ENCODE measurements at regions not wholly inside any gene's neighbourhood (a gene's known extent, or its start where the extent isn't known, plus 50 kb on each side); places are given as distances from the start of the nearest gene placed in this dataset.

DNA sequence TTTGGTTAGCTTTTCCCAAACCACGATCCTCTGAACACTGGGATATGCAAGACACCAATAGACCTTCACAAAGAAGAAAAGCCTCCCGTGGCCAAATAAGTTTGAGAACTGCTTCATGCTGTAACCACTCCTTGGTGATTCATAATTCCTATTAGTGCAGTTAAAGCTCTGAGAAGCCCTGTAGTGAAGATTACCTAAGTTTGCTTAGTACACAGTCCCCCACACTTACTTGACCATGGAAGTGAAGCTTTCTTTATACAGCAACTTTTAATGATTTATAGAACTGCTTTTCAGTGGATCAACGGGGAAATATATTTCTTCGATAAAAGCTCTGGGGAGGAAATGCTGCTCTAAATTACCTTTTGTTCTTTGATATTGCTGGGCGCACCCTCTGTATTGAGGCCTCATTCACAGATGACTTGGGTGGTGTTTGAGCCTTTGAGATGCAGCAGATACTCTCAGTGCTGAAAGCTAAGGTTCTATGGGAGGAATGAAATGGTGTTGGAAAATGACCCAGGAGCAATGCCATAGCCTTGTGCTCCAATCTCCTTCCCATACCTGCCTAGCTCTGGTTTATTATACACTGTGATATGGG is 67.4 kb downstream of the CBLL2 start:
- Histone ChIP-seq H3K27me3 (ENCODE audit: low read depth, low read length) (no peaks in the 10 kb centered on the region), H3K4me2 (ENCODE audit: low read length) (no peak overlapping the region), H3K4me3 (ENCODE audit: low read length) (no peak overlapping the region), H3K27ac (ENCODE audit: low read length) (no peak overlapping the region), H2AFZ (ENCODE audit: low read depth, low read length) (no peak overlapping the region), H3K4me1 (ENCODE audit: low read length) (no peaks in the 10 kb centered on the region), H3K9ac (ENCODE audit: low read length) (no peak overlapping the region), H3K9me3 (ENCODE audit: insufficient read depth, low read length) (no peaks in the 10 kb centered on the region), H4K20me1 (ENCODE audit: insufficient read depth, low read length) (no peaks in the 10 kb centered on the region), H3K36me3 (replicated peaks; ENCODE audit: low read depth, low read length) (no peaks in the 10 kb centered on the region), H3K79me2 (ENCODE audit: low read length) (no peaks in the 10 kb centered on the region)
- TF ChIP-seq, protein P1, sequence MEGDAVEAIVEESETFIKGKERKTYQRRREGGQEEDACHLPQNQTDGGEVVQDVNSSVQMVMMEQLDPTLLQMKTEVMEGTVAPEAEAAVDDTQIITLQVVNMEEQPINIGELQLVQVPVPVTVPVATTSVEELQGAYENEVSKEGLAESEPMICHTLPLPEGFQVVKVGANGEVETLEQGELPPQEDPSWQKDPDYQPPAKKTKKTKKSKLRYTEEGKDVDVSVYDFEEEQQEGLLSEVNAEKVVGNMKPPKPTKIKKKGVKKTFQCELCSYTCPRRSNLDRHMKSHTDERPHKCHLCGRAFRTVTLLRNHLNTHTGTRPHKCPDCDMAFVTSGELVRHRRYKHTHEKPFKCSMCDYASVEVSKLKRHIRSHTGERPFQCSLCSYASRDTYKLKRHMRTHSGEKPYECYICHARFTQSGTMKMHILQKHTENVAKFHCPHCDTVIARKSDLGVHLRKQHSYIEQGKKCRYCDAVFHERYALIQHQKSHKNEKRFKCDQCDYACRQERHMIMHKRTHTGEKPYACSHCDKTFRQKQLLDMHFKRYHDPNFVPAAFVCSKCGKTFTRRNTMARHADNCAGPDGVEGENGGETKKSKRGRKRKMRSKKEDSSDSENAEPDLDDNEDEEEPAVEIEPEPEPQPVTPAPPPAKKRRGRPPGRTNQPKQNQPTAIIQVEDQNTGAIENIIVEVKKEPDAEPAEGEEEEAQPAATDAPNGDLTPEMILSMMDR (IDR thresholded peaks at IDR 0.05; ENCODE audit: low read depth, low read length) = no peak
- no peak for TF ChIP-seq EZH2phosphoT487 (IDR thresholded peaks at IDR 0.05; ENCODE audit: low read depth)

DNA sequence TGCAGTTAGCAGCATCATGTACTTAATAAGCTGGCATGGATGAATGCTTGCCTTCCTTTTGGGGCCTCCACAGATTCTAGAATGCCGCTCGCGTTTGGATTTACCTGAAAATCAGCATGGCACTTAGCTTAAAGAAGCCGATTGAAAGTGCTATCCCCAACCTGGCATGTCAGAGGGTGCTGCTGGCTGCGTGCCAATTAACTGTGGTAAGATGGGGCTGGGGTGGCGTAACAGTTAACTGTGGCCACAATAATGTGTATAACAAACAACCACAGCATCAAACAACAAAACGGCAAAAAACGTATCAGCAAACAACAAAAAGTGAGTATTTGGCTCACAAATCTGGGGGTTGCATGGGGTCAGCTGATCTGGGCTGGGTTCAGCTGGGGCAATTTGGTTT is 70.5 kb downstream of the CBLL2 start:
- Histone ChIP-seq H3K27me3 (ENCODE audit: low read depth, low read length) (no peaks in the 10 kb centered on the region), H3K9ac (ENCODE audit: low read length) (no peak overlapping the region), H4K20me1 (ENCODE audit: insufficient read depth, low read length) (no peaks in the 10 kb centered on the region), H3K79me2 (ENCODE audit: low read length) (no peaks in the 10 kb centered on the region), H3K36me3 (replicated peaks; ENCODE audit: low read depth, low read length) (no peaks in the 10 kb centered on the region), H3K9me3 (ENCODE audit: insufficient read depth, low read length) (no peaks in the 10 kb centered on the region), H3K4me2 (ENCODE audit: low read length) (no peak overlapping the region), H3K4me3 (ENCODE audit: low read length) (no peak overlapping the region), H2AFZ (ENCODE audit: low read depth, low read length) (no peak overlapping the region), H3K4me1 (ENCODE audit: low read length) (no peaks in the 10 kb centered on the region), H3K27ac (ENCODE audit: low read length) (no peak overlapping the region)
- TF ChIP-seq, protein P1 (IDR thresholded peaks at IDR 0.05; ENCODE audit: low read depth, low read length) = no peak

DNA sequence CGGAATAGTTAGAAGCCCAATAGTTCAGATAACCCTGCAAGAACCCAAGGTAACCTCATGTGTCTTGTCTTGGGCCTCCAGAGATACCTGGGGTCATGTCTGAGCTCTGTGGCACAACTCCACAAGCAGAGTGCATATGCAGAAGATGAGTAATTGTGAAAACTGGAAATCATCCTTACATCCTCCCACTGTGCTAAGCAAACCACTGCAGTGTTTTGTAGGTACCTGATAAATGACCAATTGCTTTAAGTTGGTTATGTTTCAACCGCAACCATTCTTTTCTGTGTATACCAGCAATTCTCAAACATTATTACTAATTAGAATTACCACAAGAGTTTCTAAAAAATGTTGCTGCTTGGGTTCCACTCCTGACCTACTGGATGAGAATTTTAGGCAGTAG is 73.2 kb downstream of the CBLL2 start:
- Histone ChIP-seq H4K20me1 (ENCODE audit: insufficient read depth, low read length) (no peaks in the 10 kb centered on the region), H3K4me2 (ENCODE audit: low read length) (no peak overlapping the region), H3K79me2 (ENCODE audit: low read length) (no peaks in the 10 kb centered on the region), H3K4me1 (ENCODE audit: low read length) (no peaks in the 10 kb centered on the region), H3K27me3 (ENCODE audit: low read depth, low read length) (no peaks in the 10 kb centered on the region), H3K9me3 (ENCODE audit: insufficient read depth, low read length) (no peaks in the 10 kb centered on the region), H2AFZ (ENCODE audit: low read depth, low read length) (no peak overlapping the region), H3K4me3 (ENCODE audit: low read length) (no peak overlapping the region), H3K27ac (ENCODE audit: low read length) (no peak overlapping the region), H3K36me3 (replicated peaks; ENCODE audit: low read depth, low read length) (no peaks in the 10 kb centered on the region), H3K9ac (ENCODE audit: low read length) (no peak overlapping the region)
- TF ChIP-seq EZH2phosphoT487 (IDR thresholded peaks at IDR 0.05; ENCODE audit: low read depth) = no peak
- TF ChIP-seq, protein P1 (IDR thresholded peaks at IDR 0.05; ENCODE audit: low read depth, low read length) = no peak

DNA sequence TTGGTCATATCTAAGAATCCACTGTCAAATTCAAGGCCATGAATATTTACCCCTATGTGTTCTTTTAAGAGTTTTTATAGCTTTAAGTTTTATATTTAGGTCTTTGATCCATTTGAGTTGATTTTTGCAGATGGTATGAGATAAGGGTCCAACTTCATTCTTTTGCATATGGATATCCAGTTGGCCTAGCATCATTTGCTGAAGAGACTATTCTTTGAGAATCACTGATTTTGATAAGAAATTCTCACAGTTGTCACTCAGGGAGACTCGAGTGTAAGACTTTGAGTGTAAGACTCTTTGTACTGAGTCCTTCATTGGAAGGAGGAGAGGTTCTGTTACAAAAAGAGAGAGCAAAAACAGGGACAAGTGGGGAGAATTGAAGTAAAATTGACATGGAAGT is 74.8 kb downstream of the CBLL2 start:
- no peaks in the 10 kb centered on the region for H3K36me3 ChIP-seq (replicated peaks; ENCODE audit: low read depth, low read length)
- no peaks in the 10 kb centered on the region for H3K27me3 ChIP-seq (ENCODE audit: low read depth, low read length)
- H2AFZ ChIP-seq (ENCODE audit: low read depth, low read length) = no peak overlapping the region
- no peak overlapping the region for H3K4me2 ChIP-seq (ENCODE audit: low read length)
- H3K4me3 ChIP-seq (ENCODE audit: low read length) = no peak overlapping the region
- no peak for TF ChIP-seq EZH2phosphoT487 (IDR thresholded peaks at IDR 0.05; ENCODE audit: low read depth)
- TF ChIP-seq, protein P1 (IDR thresholded peaks at IDR 0.05; ENCODE audit: low read depth, low read length) = no peak
- H3K9ac ChIP-seq (ENCODE audit: low read length) = no peak overlapping the region
- H4K20me1 ChIP-seq (ENCODE audit: insufficient read depth, low read length) = no peaks in the 10 kb centered on the region
- no peaks in the 10 kb centered on the region for H3K79me2 ChIP-seq (ENCODE audit: low read length)
- no peaks in the 10 kb centered on the region for H3K9me3 ChIP-seq (ENCODE audit: insufficient read depth, low read length)
- no peaks in the 10 kb centered on the region for H3K4me1 ChIP-seq (ENCODE audit: low read length)
- no peak overlapping the region for H3K27ac ChIP-seq (ENCODE audit: low read length)
